ENCODE measurements at regions not wholly inside any gene's neighbourhood (a gene's known extent, or its start where the extent isn't known, plus 50 kb on each side); places are given as distances from the start of the nearest gene placed in this dataset.

GRCh38 chr10:33453081-33454025, 118.9 kb upstream of the NRP1 start:
- no peak for TF ChIP-seq CTCF (IDR thresholded peaks at IDR 0.05)

DNA sequence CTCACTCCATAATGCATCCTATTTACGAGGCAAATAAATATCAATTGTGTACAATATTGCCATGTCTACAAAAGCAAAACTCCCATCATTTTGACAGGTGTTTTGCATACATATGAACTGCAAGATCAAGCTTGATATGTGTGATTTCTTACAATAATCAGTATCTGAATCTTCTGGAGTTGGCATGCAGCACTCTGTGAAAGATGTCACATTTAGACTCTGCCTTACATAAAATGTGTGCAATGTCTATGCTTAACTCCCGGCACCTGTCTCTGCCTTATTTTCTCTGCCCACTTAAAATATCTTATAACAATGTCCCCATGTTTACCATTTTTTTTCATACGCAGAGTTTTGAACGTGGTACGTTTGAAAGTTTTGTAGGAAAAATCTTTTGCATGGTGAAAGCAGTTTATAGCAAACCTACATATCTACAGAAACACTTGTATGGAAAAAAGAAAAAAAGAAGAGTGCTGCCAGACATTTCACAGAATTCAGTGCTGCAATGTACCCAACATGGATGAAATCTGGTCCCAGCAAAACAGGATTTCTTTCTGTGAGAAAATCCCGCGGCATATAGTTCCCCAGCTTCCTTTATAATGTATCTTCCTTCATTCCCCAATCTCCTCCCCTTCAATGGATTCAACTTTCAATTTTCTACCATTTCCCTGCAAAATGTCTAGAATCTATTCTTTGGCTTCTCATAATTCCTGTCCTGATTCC, 114.1 kb upstream of the NRP1 start:
- TF ChIP-seq CTCF (IDR thresholded peaks at IDR 0.05) = no peak

GRCh38 chr10:33441561-33441960, 107.1 kb upstream of the NRP1 start:
- TF ChIP-seq CTCF (IDR thresholded peaks at IDR 0.05) = no peak

DNA sequence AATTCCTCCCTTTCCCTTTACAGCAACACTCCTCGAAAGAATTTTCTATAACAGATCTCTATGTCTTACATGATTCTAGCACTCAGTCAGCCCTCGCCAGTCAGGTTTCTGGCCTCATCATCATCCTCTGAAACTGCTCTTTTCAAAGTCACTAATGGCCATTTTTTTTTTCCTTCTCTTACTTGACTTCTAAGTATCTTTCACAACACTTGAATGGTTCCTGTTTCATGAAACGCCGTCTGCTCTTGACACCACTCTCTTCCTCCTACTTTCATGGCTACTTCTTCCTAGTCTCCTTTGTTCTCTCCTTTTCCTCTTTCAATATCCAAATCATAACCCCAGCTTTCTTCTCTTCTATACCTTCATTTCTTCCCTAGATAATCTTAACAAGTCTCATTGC, 100.5 kb upstream of the NRP1 start:
- TF ChIP-seq CTCF (IDR thresholded peaks at IDR 0.05) = no peak

GRCh38 chr10:33428682-33429081, 94.2 kb upstream of the NRP1 start:
- no peak for TF ChIP-seq CTCF (IDR thresholded peaks at IDR 0.05)

GRCh38 chr10:33423154-33423529, 88.7 kb upstream of the NRP1 start:
- no peak for TF ChIP-seq CTCF (IDR thresholded peaks at IDR 0.05)

DNA sequence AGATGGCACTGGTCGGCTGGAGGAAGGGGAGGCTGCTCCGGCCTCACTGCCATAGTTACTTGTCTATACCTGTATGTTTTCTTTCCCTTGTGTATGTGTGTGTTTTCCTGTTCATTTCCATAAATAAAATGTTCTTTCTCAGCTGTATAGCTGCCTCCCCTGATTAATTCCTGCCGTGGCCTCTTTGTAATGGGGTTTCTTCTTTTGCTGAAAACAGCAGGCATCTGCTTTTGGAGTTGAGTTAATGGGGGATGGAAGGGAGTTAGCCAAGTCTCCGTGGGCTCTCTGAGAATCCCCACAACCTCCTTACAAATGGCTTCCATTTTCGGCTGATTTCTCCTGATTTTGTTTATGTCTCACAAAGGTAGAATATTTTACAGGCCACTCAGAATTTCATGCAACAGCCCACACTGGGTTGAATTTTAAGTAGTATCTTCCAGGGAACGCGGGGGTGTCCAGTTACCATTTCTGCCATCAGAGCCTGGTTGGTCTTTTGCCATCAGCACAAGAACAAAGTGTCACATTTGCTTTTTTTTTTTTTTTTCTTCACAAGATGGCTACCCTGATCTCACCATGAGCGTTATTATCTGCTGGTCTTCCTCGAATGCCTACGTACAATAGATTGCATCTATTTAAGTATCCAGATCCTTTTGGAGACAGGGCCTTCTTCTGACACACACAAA, 88.1 kb upstream of the NRP1 start:
- peak; percentile 12; the same call in 1 of the 2 replicates for TF ChIP-seq CTCF (IDR thresholded peaks at IDR 0.05)
